ENCODE measurements at regions not wholly inside any gene's neighbourhood (a gene's known extent, or its start where the extent isn't known, plus 50 kb on each side); places are given as distances from the start of the nearest gene placed in this dataset.

- Histone ChIP-seq H3K4me3 (no peak overlapping the region), H3K4me1 (ENCODE audit: control insufficient read depth in 1 of 2, low read depth in 2 of 2) (no peaks in the 10 kb centered on the region), H3K36me3 (no peaks in the 10 kb centered on the region), H3K9me3 (no peaks in the 10 kb centered on the region), H3K27me3 (replicated peaks; ENCODE audit: insufficient read depth) (no peaks in the 10 kb centered on the region), H3K27ac (no peak overlapping the region)
- TF ChIP-seq CTCF (IDR thresholded peaks at IDR 0.05): no peak
- DNase-seq (ENCODE audit: low spot score) (no peak), ATAC-seq (ENCODE audit: insufficient number of reproducible peaks, low FRiP score, low read depth) (no peak)
These were observed 409.9 kb upstream of the SGCG start for GRCh38 chr13:22770891-22771290.

- TF ChIP-seq CTCF (IDR thresholded peaks at IDR 0.05): no peak
- H3K27me3 ChIP-seq (replicated peaks; ENCODE audit: insufficient read depth): no peaks in the 10 kb centered on the region
- H3K4me1 ChIP-seq (ENCODE audit: control insufficient read depth in 1 of 2, low read depth in 2 of 2): no peaks in the 10 kb centered on the region
- H3K27ac ChIP-seq: no peak overlapping the region
- DNase-seq (ENCODE audit: low spot score) (no peak), ATAC-seq (ENCODE audit: insufficient number of reproducible peaks, low FRiP score, low read depth) (no peak)
- H3K36me3 ChIP-seq: no peaks in the 10 kb centered on the region
- no peak overlapping the region for H3K4me3 ChIP-seq
- H3K9me3 ChIP-seq: no peaks in the 10 kb centered on the region
These were observed 407.3 kb upstream of the SGCG start for GRCh38 chr13:22773465-22773864.

- no peaks in the 10 kb centered on the region for H3K27me3 ChIP-seq (replicated peaks; ENCODE audit: insufficient read depth)
- no peak for ATAC-seq (ENCODE audit: insufficient number of reproducible peaks, low FRiP score, low read depth)
- no peak overlapping the region for H3K4me3 ChIP-seq
- TF ChIP-seq CTCF (IDR thresholded peaks at IDR 0.05): no peak
- no peaks in the 10 kb centered on the region for H3K4me1 ChIP-seq (ENCODE audit: control insufficient read depth in 1 of 2, low read depth in 2 of 2)
- H3K9me3 ChIP-seq: no peaks in the 10 kb centered on the region
- H3K36me3 ChIP-seq: no peaks in the 10 kb centered on the region
- DNase-seq (ENCODE audit: low spot score): no peak
- no peak overlapping the region for H3K27ac ChIP-seq
These were observed 404.2 kb upstream of the SGCG start for GRCh38 chr13:22776394-22777186.

GRCh38 chr13:22777207-22777606 is 403.6 kb upstream of the SGCG start:
- Histone ChIP-seq H3K27me3 (replicated peaks; ENCODE audit: insufficient read depth) (no peaks in the 10 kb centered on the region), H3K36me3 (no peaks in the 10 kb centered on the region), H3K4me1 (ENCODE audit: control insufficient read depth in 1 of 2, low read depth in 2 of 2) (no peaks in the 10 kb centered on the region), H3K9me3 (no peaks in the 10 kb centered on the region), H3K27ac (no peak overlapping the region), H3K4me3 (no peak overlapping the region)
- no peak for TF ChIP-seq CTCF (IDR thresholded peaks at IDR 0.05)
- DNase-seq (ENCODE audit: low spot score) (no peak), ATAC-seq (ENCODE audit: insufficient number of reproducible peaks, low FRiP score, low read depth) (no peak)

GRCh38 chr13:22789027-22789593 is 391.7 kb upstream of the SGCG start:
- DNase-seq (ENCODE audit: low spot score) (no peak), ATAC-seq (ENCODE audit: insufficient number of reproducible peaks, low FRiP score, low read depth) (no peak)

More at GRCh38 chr13:22789027-22789593, 391.7 kb upstream of the SGCG start:
- TF ChIP-seq CTCF (IDR thresholded peaks at IDR 0.05): no peak
- Histone ChIP-seq H3K4me3 (no peak overlapping the region), H3K4me1 (ENCODE audit: control insufficient read depth in 1 of 2, low read depth in 2 of 2) (no peaks in the 10 kb centered on the region), H3K9me3 (no peaks in the 10 kb centered on the region), H3K27me3 (replicated peaks; ENCODE audit: insufficient read depth) (no peaks in the 10 kb centered on the region), H3K36me3 (no peaks in the 10 kb centered on the region), H3K27ac (no peak overlapping the region)
